Transverse colon (tissue), 4 donors: ENCODE measurements at regions not wholly inside any gene's neighbourhood (a gene's known extent, or its start where the extent isn't known, plus 50 kb on each side); places are given as distances from the start of the nearest gene placed in this dataset.

Source experiments
- DNase-seq: peaks from one replicate; pipeline ENCODE4 v3.0.0-alpha.2; 2019
- H3K27ac ChIP-seq, 4 donors: fragments of 200-600 bp; sonication (generic); 2 replicates each; pipeline ENCODE4 v1.5.1; 2016 to 2018; ENCODE audit warnings: inconsistent platforms in 4 of 4
- H3K27me3 ChIP-seq: fragments of 200-600 bp; sonication (generic); 2 replicates; pipeline ENCODE4 v1.5.1; 2017; ENCODE audit warnings: inconsistent platforms
- H3K36me3 ChIP-seq, 4 donors: fragments of 200-600 bp; sonication (generic); 2 replicates each; pipeline ENCODE4 v1.5.1; 2017 to 2019; ENCODE audit warnings: inconsistent platforms in 4 of 4
- H3K4me1 ChIP-seq, 4 donors: fragments of 200-600 bp; sonication (generic); 2 replicates each; pipeline ENCODE4 v1.5.1; 2017 to 2020; ENCODE audit warnings: inconsistent platforms in 4 of 4
- H3K4me3 ChIP-seq, 4 donors: fragments of 200-600 bp; sonication (generic); 1 replicate in 1 of 4; 2 replicates in 3 of 4; pipeline versions ENCODE4 v1.5.1 to v1.6.1; 2017 to 2019; ENCODE audit warnings: inconsistent platforms in 4 of 4
- H3K9me3 ChIP-seq, 2 donors: fragments of 200-600 bp; sonication (generic); 2 replicates each; pipeline ENCODE4 v1.5.1; 2017 to 2019; ENCODE audit warnings: inconsistent platforms in 2 of 2
- CTCF ChIP-seq, 5 experiments: fragments of 200-600 bp in 3 of 5; fragments of 450-650 bp in 2 of 5; sonication (generic) in 3 of 5; IDR thresholded peaks; 1 replicate in 2 of 5; 2 replicates in 3 of 5; pipeline ENCODE4 v1.5.1; 2016 to 2017; ENCODE audit warnings: antibody characterized with exemption in 5 of 5, inconsistent platforms in 3 of 5, mild to moderate bottlenecking in 2 of 5, moderate library complexity in 1 of 5
- EP300 ChIP-seq: sonication (generic); formaldehyde crosslinking; IDR thresholded peaks from one replicate; pipeline ENCODE4 v1.6.1; 2017; ENCODE audit warnings: antibody characterized with exemption, low read depth
- POLR2A ChIP-seq: fragments of 450-650 bp; IDR thresholded peaks from one replicate; pipeline ENCODE4 v1.6.1; 2016; ENCODE audit warnings: antibody characterized with exemption, mild to moderate bottlenecking, moderate library complexity
- POLR2AphosphoS5 ChIP-seq, 3 donors: sonication (generic); formaldehyde crosslinking; IDR thresholded peaks; one replicate each; pipeline ENCODE4 v1.6.1; 2016; ENCODE audit warnings: antibody characterized with exemption in 3 of 3
- WGBS, 2 donors: methylation state at CpG; one replicate each; pipeline ENCODE4 v1.1.5; 2018; ENCODE audit warnings: low coverage in 1 of 2; 5-methylcytosine and 5-hydroxymethylcytosine counted together
- in situ Hi-C, 4 donors: fragments of 200-750 bp; cut with MboI; loops; one replicate each; pipeline versions ENCODE4 v1.15.0 to v1.15.1; 2017; ENCODE audit warnings: low sequenced_read_pairs in 3 of 4, low pct_ligation_motif_present in 1 of 4, low pct_unique_long_range_greater_than_20kb in 1 of 4
- intact Hi-C: fragments of 100-400 bp; cut with DNase I; formaldehyde crosslinking; loops from one replicate; pipeline ENCODE4 v1.15.1; 2023; ENCODE audit warnings: low total_unique reads

DNA sequence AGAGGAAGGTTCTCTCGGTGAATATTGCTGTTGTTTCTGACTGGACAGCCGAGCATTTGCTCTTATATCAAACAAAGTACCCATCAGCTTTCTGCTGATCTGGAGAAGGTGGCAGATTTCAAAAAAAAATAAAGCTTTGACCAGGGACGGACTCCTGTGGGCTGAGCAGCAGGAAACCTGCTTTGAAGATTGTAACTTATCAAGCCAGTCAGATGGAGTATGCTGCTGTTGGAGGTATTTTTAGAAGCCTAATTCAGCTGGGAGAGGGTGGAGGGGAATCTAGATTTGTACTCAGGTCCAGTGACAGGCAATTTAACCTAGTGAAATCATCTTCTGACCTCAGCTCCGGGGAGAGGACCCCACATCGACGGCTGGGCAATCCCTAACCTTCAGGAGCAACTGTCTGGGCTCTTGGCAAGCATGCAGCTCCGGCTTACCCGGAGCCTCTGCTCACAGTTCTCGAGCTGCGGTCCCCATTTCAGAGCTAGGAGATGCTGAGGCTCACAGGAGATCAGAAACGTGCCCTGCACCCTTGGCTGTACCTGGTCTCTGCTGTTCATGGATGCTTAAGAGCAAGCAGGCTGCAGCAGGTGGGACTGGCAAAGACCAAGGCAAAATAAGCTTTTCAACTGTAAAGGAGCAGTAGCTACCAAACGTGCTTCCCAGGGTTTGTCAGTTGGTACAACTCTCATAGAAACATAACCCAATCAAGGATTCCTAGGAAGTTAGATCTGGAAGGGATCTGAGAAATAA lies 89.3 kb upstream of the ST8SIA2 start:
- H3K4me3 ChIP-seq: no peak overlapping the region
- no peak for TF ChIP-seq POLR2A
- peaks cover 11% of the 10 kb centered on the region for H3K27me3 ChIP-seq
- H3K36me3 ChIP-seq: no peaks in the 10 kb centered on the region
- intact Hi-C loops: no loop called here
- no peak overlapping the region for H3K27ac ChIP-seq
- DNase-seq: no peak
- 45% methylated on average over 12 of the region's 12 CpGs; no CpG with 5 or more reads in 1 of the 2 donors for WGBS, 2 donors
- H3K9me3 ChIP-seq: no peaks in the 10 kb centered on the region
- in situ Hi-C loops: no loop called here
- H3K4me1 ChIP-seq: no peaks in the 10 kb centered on the region

DNA sequence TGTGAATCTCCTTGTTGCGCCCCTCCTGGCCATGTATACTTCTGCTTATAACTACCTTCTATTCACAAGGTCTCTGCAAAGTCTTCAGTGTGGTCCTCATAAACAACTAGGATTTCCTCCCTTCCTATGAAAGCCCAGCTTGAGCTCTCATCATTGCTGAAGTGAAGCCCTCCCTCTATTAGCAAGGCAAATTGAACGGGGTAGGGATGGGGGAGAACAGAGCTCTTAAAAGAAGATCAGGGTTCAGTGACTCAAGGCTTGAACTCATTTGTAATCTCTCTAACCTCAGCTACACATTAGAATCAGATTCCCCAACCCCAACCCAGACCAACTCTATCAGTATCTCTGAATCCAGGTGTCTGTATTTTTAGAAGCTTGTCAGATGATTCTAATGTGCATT lies 88.3 kb upstream of the ST8SIA2 start:
- Histone ChIP-seq H3K9me3 (no peaks in the 10 kb centered on the region), H3K36me3 (no peaks in the 10 kb centered on the region), H3K4me3 (no peak overlapping the region), H3K27me3 (peaks cover 11% of the 10 kb centered on the region), H3K4me1 (no peaks in the 10 kb centered on the region), H3K27ac (no peak overlapping the region)
- DNase-seq: no peak
- intact Hi-C loops: no loop called here
- TF ChIP-seq POLR2AphosphoS5 (IDR thresholded peaks at IDR 0.05) (no peak), CTCF (IDR thresholded peaks at IDR 0.05) (no peak), EP300 (no peak), POLR2A (no peak)
- in situ Hi-C loops: no loop called here
- 60 to 62% methylated on average over 1 to 2 of the region's 2 CpGs for WGBS, 2 donors

GRCh38 chr15:92306663-92307062 lies 87.0 kb upstream of the ST8SIA2 start:
- H3K4me3 ChIP-seq: no peak overlapping the region
- no peak for TF ChIP-seq POLR2A
- no peaks in the 10 kb centered on the region for H3K4me1 ChIP-seq
- intact Hi-C loops (no loop called here), in situ Hi-C loops (no loop called here)
- peaks cover 11% of the 10 kb centered on the region for H3K27me3 ChIP-seq
- DNase-seq: no peak
- no peak overlapping the region for H3K27ac ChIP-seq
- 20 to 40% methylated on average over 4 of the region's 4 CpGs for WGBS, 2 donors
- H3K9me3 ChIP-seq: no peaks in the 10 kb centered on the region
- H3K36me3 ChIP-seq: no peaks in the 10 kb centered on the region

DNA sequence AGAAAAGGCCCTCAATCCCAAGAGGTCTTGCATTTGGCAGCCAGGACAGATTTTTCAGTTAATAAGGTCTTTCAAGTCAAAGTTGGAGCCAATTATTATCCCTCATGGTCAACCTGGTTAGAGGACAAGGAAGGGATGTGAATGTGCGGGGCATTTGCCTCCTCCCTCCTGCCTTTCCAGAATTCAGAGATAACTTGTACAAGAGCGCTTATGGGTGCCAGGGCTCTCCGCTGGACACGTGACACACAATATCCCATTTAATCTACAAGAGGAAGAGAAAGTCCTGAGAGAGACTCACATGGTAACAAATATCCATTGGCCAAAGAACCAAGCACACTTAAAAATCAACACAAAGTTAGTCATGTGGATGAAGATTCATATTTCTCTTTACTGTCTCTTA lies 78.5 kb upstream of the ST8SIA2 start:
- TF ChIP-seq POLR2AphosphoS5 (IDR thresholded peaks at IDR 0.05) (no peak), POLR2A (no peak), EP300 (no peak), CTCF (IDR thresholded peaks at IDR 0.05) (no peak)
- no peaks in the 10 kb centered on the region for H3K9me3 ChIP-seq
- WGBS, 2 donors: 90% methylated on average over 4 of the region's 4 CpGs; no CpG with 5 or more reads in 1 of the 2 donors
- DNase-seq: no peak
- H3K27ac ChIP-seq: no peak overlapping the region
- no peak overlapping the region for H3K4me3 ChIP-seq
- no peaks in the 10 kb centered on the region for H3K36me3 ChIP-seq
- H3K27me3 ChIP-seq: peaks cover 5% of the 10 kb centered on the region
- no peaks in the 10 kb centered on the region for H3K4me1 ChIP-seq
- intact Hi-C loops (no loop called here), in situ Hi-C loops (no loop called here)

GRCh38 chr15:92315595-92316211 lies 78.0 kb upstream of the ST8SIA2 start:
- H3K27ac ChIP-seq: no peak overlapping the region
- peaks cover 5% of the 10 kb centered on the region for H3K27me3 ChIP-seq
- no peak for TF ChIP-seq POLR2AphosphoS5 (IDR thresholded peaks at IDR 0.05)
- no peak for TF ChIP-seq EP300
- TF ChIP-seq CTCF (IDR thresholded peaks at IDR 0.05): no peak
- no peak for TF ChIP-seq POLR2A
- WGBS, 2 donors: 69 to 72% methylated on average over 2 of the region's 2 CpGs
- H3K9me3 ChIP-seq: no peaks in the 10 kb centered on the region
- no peak overlapping the region for H3K4me3 ChIP-seq
- DNase-seq: no peak
- intact Hi-C loops: no loop called here
- H3K4me1 ChIP-seq: no peaks in the 10 kb centered on the region
- no peaks in the 10 kb centered on the region for H3K36me3 ChIP-seq
- in situ Hi-C loops: no loop called here
